Left forelimb (tissue), 1 donor: ENCODE measurements at regions not wholly inside any gene's neighbourhood (a gene's known extent, or its start where the extent isn't known, plus 50 kb on each side); places are given as distances from the start of the nearest gene placed in this dataset.

Source experiments
- DNase-seq: peaks from one replicate; pipeline ENCODE4 v3.0.0-alpha.2; 2018; ENCODE audit warnings: low spot score

GRCh38 chr12:24080465-24080864 is 131.0 kb upstream of the SOX5 start:
- DNase-seq = no peak

GRCh38 chr12:24079083-24079482 is 129.6 kb upstream of the SOX5 start:
- DNase-seq = no peak

- no peak for DNase-seq
Observed at GRCh38 chr12:24078318-24078765, 128.9 kb upstream of the SOX5 start.

GRCh38 chr12:24077161-24077560 is 127.7 kb upstream of the SOX5 start:
- DNase-seq = no peak

GRCh38 chr12:24075650-24076049 is 126.2 kb upstream of the SOX5 start:
- DNase-seq = no peak

GRCh38 chr12:24073170-24073810 is 123.8 kb upstream of the SOX5 start:
- DNase-seq = no peak

- DNase-seq = no peak
Observed at GRCh38 chr12:24072302-24072701, 122.8 kb upstream of the SOX5 start.

DNA sequence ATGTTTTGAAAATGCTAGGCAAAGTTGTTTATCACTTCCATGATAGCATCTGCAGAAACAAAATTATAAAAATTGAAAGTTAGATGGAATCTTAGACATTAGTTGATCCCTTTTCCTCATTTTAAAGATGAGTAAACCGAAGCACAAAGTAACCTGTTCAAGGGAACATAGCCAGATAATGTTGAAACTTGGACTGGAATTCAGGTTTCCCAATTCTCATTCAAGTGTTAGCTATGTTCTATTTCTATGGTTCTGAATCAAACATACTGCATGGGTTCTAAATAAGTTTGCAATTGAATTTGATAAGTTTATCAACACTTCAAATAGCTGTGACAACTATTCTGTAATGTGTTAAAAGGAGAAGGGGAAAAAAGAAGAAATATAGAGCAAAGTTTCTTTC is 122.4 kb upstream of the SOX5 start:
- no peak for DNase-seq

GRCh38 chr12:24069532-24070395 is 120.3 kb upstream of the SOX5 start:
- DNase-seq = no peak

GRCh38 chr12:24066865-24067264 is 117.4 kb upstream of the SOX5 start:
- DNase-seq = no peak

DNA sequence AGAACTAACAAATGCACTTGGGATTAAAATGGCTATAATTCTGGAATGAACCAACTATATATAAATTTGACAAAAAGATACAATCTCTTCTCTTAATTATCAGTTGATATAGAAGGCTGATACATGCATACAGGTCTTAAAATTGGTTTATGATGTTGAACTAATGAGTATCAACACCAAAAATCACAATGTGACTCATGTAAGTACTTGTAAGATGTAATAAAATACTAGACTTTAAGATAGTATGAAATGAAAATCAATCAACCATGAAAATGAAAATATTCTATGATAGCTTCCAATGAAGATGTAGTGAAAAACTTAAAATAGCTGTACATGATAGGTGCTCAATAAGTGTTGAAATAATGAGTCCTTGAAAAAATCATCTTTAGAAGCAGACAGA is 116.6 kb upstream of the SOX5 start:
- no peak for DNase-seq

- DNase-seq = no peak
Observed at GRCh38 chr12:24062642-24063245, 113.3 kb upstream of the SOX5 start.

- no peak for DNase-seq
Observed at GRCh38 chr12:24060089-24060488, 110.6 kb upstream of the SOX5 start.

DNA sequence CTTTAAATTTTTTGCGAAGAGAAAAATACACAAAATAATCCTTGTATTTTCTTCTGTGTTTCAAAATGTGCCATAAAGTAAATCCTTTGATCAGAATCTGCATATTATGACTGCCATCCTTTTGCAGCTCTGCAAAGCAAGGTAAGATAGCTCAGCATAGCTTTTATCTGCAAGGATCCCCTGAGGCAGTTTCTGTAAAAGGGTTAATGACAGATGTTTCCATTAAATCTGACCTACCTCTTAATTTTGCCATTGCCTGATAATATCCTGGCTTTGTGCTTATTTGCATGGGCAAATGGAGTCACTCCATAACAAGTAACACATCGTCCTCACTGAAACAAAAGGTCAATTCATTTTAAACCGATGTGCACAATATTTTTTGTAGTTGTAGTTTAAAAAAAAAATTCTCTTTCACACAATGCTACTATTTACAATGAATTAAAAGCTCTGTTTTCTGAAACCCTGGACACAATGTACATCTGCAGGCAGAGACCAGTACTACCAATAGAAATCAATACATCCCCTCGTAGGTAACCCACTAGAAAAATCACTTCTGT is 108.5 kb upstream of the SOX5 start:
- DNase-seq = no peak

GRCh38 chr12:24055747-24056146 is 106.3 kb upstream of the SOX5 start:
- no peak for DNase-seq

GRCh38 chr12:24054416-24054815 is 104.9 kb upstream of the SOX5 start:
- no peak for DNase-seq

GRCh38 chr12:24049728-24050127 is 100.3 kb upstream of the SOX5 start:
- no peak for DNase-seq

DNA sequence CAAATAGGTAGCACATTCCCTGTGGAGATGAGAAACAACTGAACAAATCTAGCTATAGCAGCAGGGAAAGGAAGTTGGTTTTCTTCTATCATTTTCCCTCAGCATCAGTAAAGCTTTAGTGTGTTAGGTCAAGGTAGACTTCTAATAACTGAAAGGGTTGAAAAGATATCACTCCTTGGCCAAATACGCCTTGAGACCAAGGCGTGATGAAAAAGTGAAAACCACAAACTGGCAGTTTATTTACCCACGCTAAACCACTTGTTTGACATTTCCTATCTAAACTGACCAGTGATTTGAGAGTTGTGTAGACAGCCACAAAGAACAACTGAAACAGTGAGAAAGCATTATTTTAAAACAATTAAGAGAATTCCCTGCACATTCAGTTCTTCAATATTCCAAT is 99.6 kb upstream of the SOX5 start:
- no peak for DNase-seq

- DNase-seq = no peak
Observed at GRCh38 chr12:24048446-24048845, 99.0 kb upstream of the SOX5 start.

GRCh38 chr12:24047326-24047725 is 97.9 kb upstream of the SOX5 start:
- DNase-seq = no peak

GRCh38 chr12:24045816-24046257 is 96.4 kb upstream of the SOX5 start:
- no peak for DNase-seq

DNA sequence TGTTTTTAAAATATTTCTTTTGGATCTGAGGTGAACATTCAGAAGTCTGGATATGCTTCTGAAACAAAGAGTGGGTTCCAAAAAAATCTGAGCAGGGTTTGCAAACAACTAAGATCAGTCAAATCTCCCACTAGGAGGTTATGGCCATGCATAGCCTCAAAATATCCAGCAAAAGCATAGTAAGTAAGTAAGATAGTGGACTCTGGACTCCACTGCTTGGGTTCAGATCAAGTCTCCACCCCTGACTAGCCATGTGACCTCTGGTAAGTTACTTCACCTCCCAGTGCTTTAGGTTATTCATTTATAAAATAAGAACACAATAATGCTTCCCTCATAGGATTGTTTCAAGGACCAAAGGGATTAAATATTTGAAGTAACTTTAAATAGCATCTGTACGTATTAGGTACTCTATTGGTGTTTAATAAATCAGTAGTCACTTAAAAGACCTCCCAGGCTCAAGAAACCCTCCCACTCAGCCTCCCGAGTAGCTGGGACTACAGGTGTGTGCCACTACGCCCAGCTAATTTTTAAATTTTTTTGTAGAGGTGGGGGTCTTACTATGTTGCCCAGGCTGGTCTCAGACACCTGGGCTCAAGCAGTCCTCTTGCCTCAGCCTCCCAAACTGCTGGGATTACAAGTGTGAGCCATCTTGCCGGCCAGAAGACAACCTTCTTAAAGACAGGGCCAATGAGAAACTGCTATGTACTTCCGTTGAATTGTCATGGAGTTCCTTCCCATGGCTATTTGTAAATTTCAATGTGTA is 95.7 kb upstream of the SOX5 start:
- DNase-seq = no peak
